ENCODE measurements at regions not wholly inside any gene's neighbourhood (a gene's known extent, or its start where the extent isn't known, plus 50 kb on each side); places are given as distances from the start of the nearest gene placed in this dataset.

- Histone ChIP-seq H3K56ac (replicated peaks; ENCODE audit: insufficient read length, low read depth, low read length) (no peak overlapping the region), H4K20me1 (replicated peaks in 1 of 2; ENCODE audit: control insufficient read depth in 1 of 2, insufficient read depth in 2 of 2, low read length in 2 of 2) (no peaks in the 10 kb centered on the region), H3K14ac (ENCODE audit: insufficient read length) (no peak overlapping the region), H2BK120ac (replicated peaks; ENCODE audit: low read depth, low read length) (no peak overlapping the region), H2AK5ac (ENCODE audit: low read depth, low read length) (no peak overlapping the region), H3K79me1 (ENCODE audit: low read depth, low read length) (no peaks in the 10 kb centered on the region), H3K4me1 (replicated peaks in 1 of 4; ENCODE audit: control insufficient read depth in 3 of 4, insufficient read depth in 4 of 4, low read length in 3 of 4) (peaks cover 0 to 3% (median 0%) of the 10 kb centered on the region in 4 experiments; a peak in 1 of 7 replicates), H2BK20ac (ENCODE audit: low read length) (no peak overlapping the region), H3K23ac (ENCODE audit: insufficient read length) (no peak overlapping the region), H3K18ac (ENCODE audit: extremely low read depth, low read length) (no peak overlapping the region), H3K27me3 (replicated peaks in 1 of 4; ENCODE audit: control insufficient read depth in 3 of 4, extremely low read depth in 1 of 4, insufficient read depth in 3 of 4, low read length in 3 of 4) (no peaks in the 10 kb centered on the region), H2BK5ac (ENCODE audit: low read depth, low read length) (no peak overlapping the region), H3K79me2 (ENCODE audit: control insufficient read depth in 1 of 2, insufficient read depth in 2 of 2, low read length in 2 of 2) (no peaks in the 10 kb centered on the region), H3K4ac (replicated peaks; ENCODE audit: insufficient read length, low read depth, low read length) (no peak overlapping the region), H3K4me3 (ENCODE audit: extremely low read depth in 1 of 4, insufficient read depth in 2 of 4, low read depth in 3 of 4, low read length in 4 of 4) (no peak overlapping the region), H4K8ac (ENCODE audit: extremely low read depth, insufficient read depth, low read length) (no peak overlapping the region), H3K27ac (ENCODE audit: low read depth, low read length) (no peak overlapping the region), H4K5ac (ENCODE audit: insufficient read length, low read depth, low read length) (no peak overlapping the region), H3K23me2 (ENCODE audit: low read depth, low read length) (no peaks in the 10 kb centered on the region), H4K91ac (replicated peaks; ENCODE audit: insufficient read length, low read length) (no peak overlapping the region), H3K4me2 (ENCODE audit: insufficient read depth in 1 of 2, low read depth in 2 of 2, low read length in 2 of 2) (no peak overlapping the region), H2AFZ (ENCODE audit: low read length) (no peak overlapping the region), H3K9ac (replicated peaks in 1 of 4; ENCODE audit: extremely low read depth in 1 of 4, low read depth in 3 of 4, low read length in 3 of 4) (no peak overlapping the region), H3K9me3 (ENCODE audit: insufficient read depth in 2 of 2, low read depth in 1 of 2, low read length in 1 of 2) (no peaks in the 10 kb centered on the region), H2BK15ac (ENCODE audit: low read length) (no peak overlapping the region), H2BK12ac (ENCODE audit: low read depth, low read length) (no peak overlapping the region), H3K36me3 (ENCODE audit: control insufficient read depth in 2 of 4, insufficient read depth in 4 of 4, low read length in 3 of 4) (no peaks in the 10 kb centered on the region)
- POLR2A ChIA-PET (ENCODE audit: partially characterized antibody), result no interaction called here
- FAIRE-seq (no peak), DNase-seq (ENCODE audit: low read depth in 1 of 2, low spot score in 2 of 2) (no peak)
- CTCF ChIA-PET (ENCODE audit: partially characterized antibody), result no interaction called here
- TF ChIP-seq EZH2 (IDR thresholded peaks at IDR 0.05; ENCODE audit: low read depth, low read length, severe bottlenecking) (no peak), CHD1 (IDR thresholded peaks at IDR 0.05; ENCODE audit: low read depth, low read length) (no peak), TAF7 (optimal IDR thresholded peaks at IDR 0.05; ENCODE audit: borderline replicate concordance, low read depth, low read length) (no peak), MAX (IDR thresholded peaks at IDR 0.05) (no peak), SAP30 (IDR thresholded peaks at IDR 0.05; ENCODE audit: insufficient read depth, insufficient replicate concordance, low read length) (no peak), TEAD4 (IDR thresholded peaks at IDR 0.05; ENCODE audit: low read depth, low read length) (no peak), SIN3A (conservative IDR thresholded peaks at IDR 0.05 in 1 of 2, IDR thresholded peaks at IDR 0.05 in 1 of 2; ENCODE audit: low read depth in 1 of 2, low read length in 2 of 2) (no peak)
Measured at GRCh38 chr20:40558212-40558611, 130.8 kb downstream of the MAFB start.
